ENCODE measurements at regions not wholly inside any gene's neighbourhood (a gene's known extent, or its start where the extent isn't known, plus 50 kb on each side); places are given as distances from the start of the nearest gene placed in this dataset.

- no peak for DNase-seq
Observed at GRCh38 chr7:18081617-18082016, 54.0 kb upstream of the PRPS1L1 start.

GRCh38 chr7:18082169-18082568, 54.5 kb upstream of the PRPS1L1 start:
- no peak for DNase-seq

- no peak for DNase-seq
Observed at GRCh38 chr7:18086165-18087025, 58.7 kb upstream of the PRPS1L1 start.

- DNase-seq, result no peak
Observed at GRCh38 chr7:18087026-18087686, 59.5 kb upstream of the PRPS1L1 start.

GRCh38 chr7:18087687-18088078, 60.0 kb upstream of the PRPS1L1 start:
- no peak for DNase-seq

- DNase-seq, result no peak
Observed at GRCh38 chr7:18096087-18096486, 68.4 kb upstream of the PRPS1L1 start.

- DNase-seq, result no peak
Observed at GRCh38 chr7:18102576-18102975, 74.9 kb upstream of the PRPS1L1 start.

GRCh38 chr7:18103436-18104218, 76.0 kb upstream of the PRPS1L1 start:
- DNase-seq, result no peak

- DNase-seq, result no peak
Observed at GRCh38 chr7:18109762-18110161, 82.1 kb upstream of the PRPS1L1 start.

- DNase-seq, result no peak
Observed at GRCh38 chr7:18116661-18117060, 89.0 kb upstream of the PRPS1L1 start.

- DNase-seq, result no peak
Observed at GRCh38 chr7:18117482-18117881, 89.8 kb upstream of the PRPS1L1 start.

GRCh38 chr7:18119985-18120384, 92.3 kb upstream of the PRPS1L1 start:
- DNase-seq, result no peak

GRCh38 chr7:18123508-18124239, 96.0 kb upstream of the PRPS1L1 start:
- no peak for DNase-seq

GRCh38 chr7:18125476-18125875, 97.8 kb upstream of the PRPS1L1 start:
- no peak for DNase-seq

GRCh38 chr7:18126281-18126680, 98.6 kb upstream of the PRPS1L1 start:
- no peak for DNase-seq

GRCh38 chr7:18128846-18129245, 101.2 kb upstream of the PRPS1L1 start:
- no peak for DNase-seq

- DNase-seq, result no peak
Observed at GRCh38 chr7:18132811-18133210, 105.2 kb upstream of the PRPS1L1 start.

GRCh38 chr7:18133921-18134320, 106.3 kb upstream of the PRPS1L1 start:
- no peak for DNase-seq

GRCh38 chr7:18140943-18141342, 113.3 kb upstream of the PRPS1L1 start:
- no peak for DNase-seq

GRCh38 chr7:18144166-18144565, 116.5 kb upstream of the PRPS1L1 start:
- no peak for DNase-seq

- DNase-seq, result no peak
Observed at GRCh38 chr7:18145160-18145559, 117.5 kb upstream of the PRPS1L1 start.

GRCh38 chr7:18151422-18151821, 123.8 kb upstream of the PRPS1L1 start:
- DNase-seq, result no peak

GRCh38 chr7:18153183-18153748, 125.6 kb upstream of the PRPS1L1 start:
- no peak for DNase-seq
